Stimulated activated CD4-positive, alpha-beta T cell treated with anti-CD3 and anti-CD28 coated beads, Interleukin-4, amount 100 ng/mL, for 48 hours (primary cell): ENCODE measurements at regions not wholly inside any gene's neighbourhood (a gene's known extent, or its start where the extent isn't known, plus 50 kb on each side); places are given as distances from the start of the nearest gene placed in this dataset.

ENCODE experiments used
- DNase-seq, 2 donors: peaks; one replicate each; pipeline ENCODE4 v3.0.0-alpha.2; 2020; ENCODE audit warnings: low read depth in 2 of 2

GRCh38 chr7:127446842-127447241 lies 54.3 kb upstream of the ZNF800 start:
- DNase-seq: no peak
